ENCODE measurements at regions not wholly inside any gene's neighbourhood (a gene's known extent, or its start where the extent isn't known, plus 50 kb on each side); places are given as distances from the start of the nearest gene placed in this dataset.

- TF ChIP-seq EZH2phosphoT487 (IDR thresholded peaks at IDR 0.05) (no peak), CTCF (IDR thresholded peaks at IDR 0.05) (no peak), EZH2 (IDR thresholded peaks at IDR 0.05) (no peak)
Observed at GRCh38 chr21:43308101-43308814, 118.7 kb downstream of the SIK1 start.
